BLaER1 (cell line): ENCODE measurements at regions not wholly inside any gene's neighbourhood (a gene's known extent, or its start where the extent isn't known, plus 50 kb on each side); places are given as distances from the start of the nearest gene placed in this dataset.

Experiments used
- H3K27ac ChIP-seq: shearing (Covaris generic); formaldehyde crosslinking; 2 replicates; pipeline ENCODE4 v1.8.1; 2022
- H3K27me3 ChIP-seq: shearing (Covaris generic); formaldehyde crosslinking; 2 replicates; pipeline ENCODE4 v1.8.1; 2022
- H3K36me3 ChIP-seq: shearing (Covaris generic); formaldehyde crosslinking; 2 replicates; pipeline ENCODE4 v1.8.1; 2022
- H3K4me1 ChIP-seq: shearing (Covaris generic); formaldehyde crosslinking; 2 replicates; pipeline ENCODE4 v1.8.1; 2022
- H3K4me2 ChIP-seq: shearing (Covaris generic); formaldehyde crosslinking; 2 replicates; pipeline ENCODE4 v1.8.1; 2022
- H3K4me3 ChIP-seq: shearing (Covaris generic); formaldehyde crosslinking; 2 replicates; pipeline ENCODE4 v1.8.1; 2022
- H3K9ac ChIP-seq: shearing (Covaris generic); formaldehyde crosslinking; 2 replicates; pipeline ENCODE4 v1.8.1; 2022
- H3K9me3 ChIP-seq: shearing (Covaris generic); formaldehyde crosslinking; 2 replicates; pipeline ENCODE4 v1.8.1; 2022
- H4K20me1 ChIP-seq: shearing (Covaris generic); formaldehyde crosslinking; 2 replicates; pipeline ENCODE4 v1.8.1; 2022
- Cebpa-rat ChIP-seq: shearing (Covaris generic); IDR thresholded peaks from 2 replicates; pipeline ENCODE4 v1.8.1; 2022

- Histone ChIP-seq H3K27me3 (no peaks in the 10 kb centered on the region), H4K20me1 (no peaks in the 10 kb centered on the region), H3K27ac (no peak overlapping the region), H3K36me3 (no peaks in the 10 kb centered on the region), H3K4me3 (no peak overlapping the region), H3K4me2 (no peak overlapping the region), H3K9ac (no peak overlapping the region), H3K4me1 (0 out of 2 replicates have a peak, but pooled peaks cover 6% of the 10 kb centered on the region), H3K9me3 (peaks cover 18% of the 10 kb centered on the region)
- TF ChIP-seq Cebpa-rat: no peak
Measured at GRCh38 chr14:71212683-71213107, 305.4 kb downstream of the PCNX1 start.

DNA sequence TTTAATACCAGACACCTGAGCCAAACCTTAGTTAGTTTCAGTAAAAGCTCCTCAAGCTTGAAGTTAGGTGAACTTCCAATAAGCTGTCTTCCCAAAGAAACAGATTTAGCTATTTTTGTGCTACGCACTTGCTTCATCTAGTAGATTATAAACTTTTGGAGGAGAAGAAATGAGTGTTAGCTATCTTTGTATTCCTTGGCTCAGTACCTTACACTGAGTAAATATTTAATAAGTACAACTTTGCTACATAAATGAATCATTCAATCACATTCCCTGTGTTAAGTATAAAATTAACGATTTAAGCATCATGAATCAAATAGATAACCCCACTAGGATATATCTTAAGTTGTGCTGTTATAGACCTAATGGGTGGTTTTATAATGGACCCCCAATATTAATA lies 307.0 kb downstream of the PCNX1 start:
- H3K4me3 ChIP-seq: no peak overlapping the region
- no peak overlapping the region for H3K4me2 ChIP-seq
- H3K9me3 ChIP-seq: peaks cover 18% of the 10 kb centered on the region
- no peaks in the 10 kb centered on the region for H4K20me1 ChIP-seq
- no peaks in the 10 kb centered on the region for H3K36me3 ChIP-seq
- no peak for TF ChIP-seq Cebpa-rat
- no peak overlapping the region for H3K27ac ChIP-seq
- no peak overlapping the region for H3K9ac ChIP-seq
- H3K4me1 ChIP-seq: peaks cover 13% of the 10 kb centered on the region
- no peaks in the 10 kb centered on the region for H3K27me3 ChIP-seq

- peaks cover 10% of the 10 kb centered on the region for H3K9me3 ChIP-seq
- no peak overlapping the region for H3K27ac ChIP-seq
- H3K36me3 ChIP-seq: no peaks in the 10 kb centered on the region
- H4K20me1 ChIP-seq: no peaks in the 10 kb centered on the region
- H3K9ac ChIP-seq: no peak overlapping the region
- no peak overlapping the region for H3K4me2 ChIP-seq
- no peak overlapping the region for H3K4me3 ChIP-seq
- no peak for TF ChIP-seq Cebpa-rat
- no peaks in the 10 kb centered on the region for H3K27me3 ChIP-seq
- H3K4me1 ChIP-seq: peaks cover 7% of the 10 kb centered on the region
Measured at GRCh38 chr14:71220462-71220861, 313.2 kb downstream of the PCNX1 start.

DNA sequence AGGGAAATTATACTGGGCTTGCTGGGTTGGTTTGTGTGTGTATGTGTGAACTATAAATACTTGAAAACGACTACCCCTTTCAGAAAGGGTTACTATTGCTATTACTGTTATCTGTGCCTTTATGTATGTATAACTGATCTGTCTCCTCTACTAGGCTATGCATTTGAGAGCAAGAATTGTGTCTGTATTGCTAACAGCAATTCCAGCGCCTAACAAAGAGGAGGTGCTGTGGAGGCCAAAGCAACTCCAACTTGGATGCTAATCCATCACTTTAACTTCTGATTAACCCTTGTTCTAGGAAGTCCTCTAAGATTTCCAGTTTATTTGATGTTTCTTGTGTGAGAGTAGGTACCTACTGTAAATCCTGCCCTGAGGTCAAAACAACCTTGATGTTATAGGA lies 313.9 kb downstream of the PCNX1 start:
- Histone ChIP-seq H3K9ac (no peak overlapping the region), H3K4me1 (peaks cover 7% of the 10 kb centered on the region), H4K20me1 (no peaks in the 10 kb centered on the region), H3K27me3 (no peaks in the 10 kb centered on the region), H3K4me2 (no peak overlapping the region), H3K4me3 (no peak overlapping the region), H3K36me3 (no peaks in the 10 kb centered on the region), H3K27ac (no peak overlapping the region), H3K9me3 (peaks cover 7% of the 10 kb centered on the region)
- no peak for TF ChIP-seq Cebpa-rat

- H3K9ac ChIP-seq: no peak overlapping the region
- TF ChIP-seq Cebpa-rat: no peak
- no peak overlapping the region for H3K27ac ChIP-seq
- H3K4me1 ChIP-seq: no peaks in the 10 kb centered on the region
- no peak overlapping the region for H3K4me2 ChIP-seq
- no peaks in the 10 kb centered on the region for H3K9me3 ChIP-seq
- H3K36me3 ChIP-seq: no peaks in the 10 kb centered on the region
- H3K27me3 ChIP-seq: no peaks in the 10 kb centered on the region
- no peak overlapping the region for H3K4me3 ChIP-seq
- H4K20me1 ChIP-seq: no peaks in the 10 kb centered on the region
Measured at GRCh38 chr14:71225113-71225512, 317.9 kb downstream of the PCNX1 start.

GRCh38 chr14:71228711-71229110 lies 321.5 kb downstream of the PCNX1 start:
- Histone ChIP-seq H3K9me3 (no peaks in the 10 kb centered on the region), H3K9ac (no peak overlapping the region), H3K4me3 (no peak overlapping the region), H3K36me3 (no peaks in the 10 kb centered on the region), H3K27me3 (no peaks in the 10 kb centered on the region), H3K4me2 (no peak overlapping the region), H4K20me1 (no peaks in the 10 kb centered on the region), H3K4me1 (no peaks in the 10 kb centered on the region), H3K27ac (no peak overlapping the region)
- TF ChIP-seq Cebpa-rat: no peak

DNA sequence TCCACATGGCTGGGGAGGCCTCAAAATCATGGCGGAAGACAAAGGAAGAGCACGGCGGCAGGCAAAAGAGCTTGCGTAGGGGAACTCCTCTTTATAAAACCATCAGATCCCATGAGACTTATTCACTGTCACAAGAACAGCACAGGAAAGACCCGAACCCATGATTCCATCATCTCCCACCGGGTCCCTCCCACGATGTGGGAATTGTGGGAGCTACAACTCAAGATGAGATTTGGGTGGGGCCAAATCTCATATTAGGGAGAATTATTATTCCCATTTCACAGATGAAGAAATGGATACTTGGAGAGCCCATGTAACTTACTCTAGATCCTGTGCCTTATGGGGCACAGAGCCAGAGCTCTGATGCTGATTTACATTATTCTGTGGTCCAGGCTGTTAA lies 322.6 kb downstream of the PCNX1 start:
- no peak overlapping the region for H3K4me2 ChIP-seq

GRCh38 chr14:71230897-71231296 lies 323.6 kb downstream of the PCNX1 start:
- Histone ChIP-seq H4K20me1 (no peaks in the 10 kb centered on the region), H3K4me3 (no peak overlapping the region), H3K36me3 (no peaks in the 10 kb centered on the region), H3K27me3 (no peaks in the 10 kb centered on the region), H3K4me1 (no peaks in the 10 kb centered on the region), H3K27ac (no peak overlapping the region), H3K9me3 (no peaks in the 10 kb centered on the region), H3K9ac (no peak overlapping the region), H3K4me2 (no peak overlapping the region)
- TF ChIP-seq Cebpa-rat: no peak

More for the DNA sequence above, 322.6 kb downstream of the PCNX1 start:
- Histone ChIP-seq H4K20me1 (no peaks in the 10 kb centered on the region), H3K4me1 (no peaks in the 10 kb centered on the region), H3K36me3 (no peaks in the 10 kb centered on the region), H3K9ac (no peak overlapping the region), H3K9me3 (no peaks in the 10 kb centered on the region), H3K27ac (no peak overlapping the region), H3K27me3 (no peaks in the 10 kb centered on the region), H3K4me3 (no peak overlapping the region)
- no peak for TF ChIP-seq Cebpa-rat

DNA sequence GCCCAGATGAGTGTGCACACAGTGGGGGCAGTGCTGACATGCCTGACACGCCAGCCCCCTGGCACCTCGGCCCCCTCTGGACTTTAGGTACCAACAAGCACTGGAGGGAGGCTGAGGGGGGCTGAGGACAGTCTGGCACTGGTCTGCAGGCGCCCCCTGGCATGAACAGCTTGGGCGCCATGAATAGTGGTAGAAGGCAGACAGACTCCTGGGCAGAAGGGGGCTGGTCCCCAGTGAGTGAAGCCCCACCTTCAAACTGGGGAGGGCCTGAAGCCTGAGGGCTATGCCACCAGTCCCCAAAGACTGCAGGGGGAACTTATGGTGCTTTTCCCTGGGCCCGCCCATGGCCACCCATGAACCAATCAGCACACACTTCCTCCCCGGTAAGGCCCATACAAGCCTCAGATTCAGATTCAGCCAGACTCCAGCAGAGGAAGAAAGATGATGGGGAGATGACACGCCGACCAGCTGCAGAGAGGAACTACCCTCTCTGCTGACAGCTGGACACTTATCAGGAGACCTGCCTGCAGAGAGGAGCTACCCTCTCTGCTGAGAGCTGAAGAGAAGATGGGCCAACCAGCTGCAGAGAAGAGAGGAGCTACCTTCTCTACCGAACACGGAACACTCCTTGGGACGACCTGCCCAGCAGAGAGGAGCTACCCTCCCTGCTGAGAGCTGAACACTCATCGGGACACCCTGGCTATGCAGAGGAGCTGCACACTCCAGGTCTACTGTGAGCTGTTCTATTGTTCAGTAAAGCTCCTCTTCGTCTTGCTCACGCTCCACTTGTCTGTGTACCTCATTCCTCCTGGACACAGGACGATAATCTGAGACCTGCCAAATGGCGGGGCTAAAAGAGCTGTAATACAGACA lies 324.5 kb downstream of the PCNX1 start:
- Histone ChIP-seq H3K4me3 (no peak overlapping the region), H3K27ac (no peak overlapping the region), H3K9ac (no peak overlapping the region), H4K20me1 (no peaks in the 10 kb centered on the region), H3K4me1 (no peaks in the 10 kb centered on the region), H3K4me2 (no peak overlapping the region), H3K36me3 (no peaks in the 10 kb centered on the region), H3K27me3 (no peaks in the 10 kb centered on the region), H3K9me3 (no peaks in the 10 kb centered on the region)
- TF ChIP-seq Cebpa-rat: no peak

GRCh38 chr14:71232506-71232905 lies 325.2 kb downstream of the PCNX1 start:
- H3K36me3 ChIP-seq: no peaks in the 10 kb centered on the region
- H3K4me3 ChIP-seq: no peak overlapping the region
- no peak for TF ChIP-seq Cebpa-rat
- H3K27me3 ChIP-seq: no peaks in the 10 kb centered on the region
- H3K4me1 ChIP-seq: no peaks in the 10 kb centered on the region
- no peaks in the 10 kb centered on the region for H3K9me3 ChIP-seq
- H3K4me2 ChIP-seq: no peak overlapping the region
- no peak overlapping the region for H3K9ac ChIP-seq
- H3K27ac ChIP-seq: no peak overlapping the region
- H4K20me1 ChIP-seq: no peaks in the 10 kb centered on the region
